ENCODE measurements at regions not wholly inside any gene's neighbourhood (a gene's known extent, or its start where the extent isn't known, plus 50 kb on each side); places are given as distances from the start of the nearest gene placed in this dataset.
"Not testable (repeated sequence)": the region's sequence is repeated elsewhere in the genome, so short reads cannot be mapped to it uniquely, and the experiment has no call there.

GRCh38 chr2:89236832-89237450 lies 545.5 kb downstream of the RPIA start:
- not testable (repeated sequence) for DNase-seq

- not testable (repeated sequence) for DNase-seq
Observed at GRCh38 chr2:89237783-89238182, 546.3 kb downstream of the RPIA start.

GRCh38 chr2:89243114-89243700 lies 551.7 kb downstream of the RPIA start:
- not testable (repeated sequence) for DNase-seq

- not testable (repeated sequence) for DNase-seq
Observed at GRCh38 chr2:89244407-89244806, 552.9 kb downstream of the RPIA start.

- not testable (repeated sequence) for DNase-seq
Observed at GRCh38 chr2:89245478-89245877, 554.0 kb downstream of the RPIA start.

DNA sequence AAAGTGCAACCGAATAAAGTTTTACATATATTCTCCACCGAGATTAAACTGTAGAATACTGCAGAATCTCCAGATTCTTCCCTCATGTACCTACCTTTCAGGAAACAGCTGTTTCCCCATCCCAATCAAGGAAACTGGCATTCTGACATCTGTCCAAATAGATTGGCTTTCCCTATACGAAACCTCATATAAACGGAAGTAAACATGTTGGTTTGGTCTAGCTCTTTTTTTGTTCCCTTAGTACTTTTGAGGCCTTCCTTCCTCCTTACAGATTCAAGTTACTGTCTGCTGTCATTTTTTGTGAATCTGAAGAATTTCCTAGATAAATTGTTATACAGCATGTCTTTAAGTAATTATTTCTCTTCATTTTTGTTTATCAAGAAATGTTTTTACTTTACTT lies 554.6 kb downstream of the RPIA start:
- DNase-seq, result not testable (repeated sequence)

GRCh38 chr2:89246620-89247019 lies 555.1 kb downstream of the RPIA start:
- not testable (repeated sequence) for DNase-seq

DNA sequence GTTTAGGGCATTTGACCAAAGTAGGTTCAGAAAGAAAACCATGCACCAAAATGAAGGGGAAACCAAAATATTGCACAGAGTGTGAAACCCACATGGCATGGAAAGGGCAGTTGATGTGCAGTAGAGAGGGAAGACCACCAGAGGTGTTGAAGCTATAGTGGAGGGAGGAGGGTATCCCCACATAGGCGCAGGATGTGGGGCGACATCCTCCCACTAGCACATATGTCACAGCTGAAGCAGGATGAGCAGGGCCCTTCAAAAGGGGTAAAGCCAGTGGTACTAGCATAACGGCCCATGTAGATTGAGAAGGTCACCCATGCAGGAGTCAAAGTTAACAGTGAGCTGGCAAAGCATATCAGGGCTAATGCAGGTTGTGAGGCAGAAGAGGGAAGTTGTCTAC lies 563.5 kb downstream of the RPIA start:
- not testable (repeated sequence) for DNase-seq

- not testable (repeated sequence) for DNase-seq
Observed at GRCh38 chr2:89273443-89273842, 582.0 kb downstream of the RPIA start.

DNA sequence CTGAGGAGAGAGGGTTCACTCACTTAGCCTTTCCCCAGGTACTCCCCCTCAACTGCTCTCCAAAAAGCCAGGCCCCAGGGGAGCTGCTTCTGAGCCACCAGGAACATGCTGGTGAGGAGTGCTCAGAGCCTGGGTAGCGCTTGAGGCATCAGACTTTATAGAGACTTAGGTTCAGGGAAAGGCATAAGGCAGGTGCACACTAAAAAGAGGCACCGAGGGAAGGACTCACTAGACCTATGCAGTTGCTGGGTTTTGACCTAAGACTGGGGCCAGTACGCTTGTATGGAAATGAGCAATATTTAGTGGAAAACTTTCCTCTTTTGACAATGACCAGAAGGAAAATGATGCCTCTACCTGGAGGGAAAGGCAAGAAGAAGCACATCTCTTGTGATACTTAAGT lies 589.1 kb downstream of the RPIA start:
- DNase-seq, result not testable (repeated sequence)

- DNase-seq, result not testable (repeated sequence)
Observed at GRCh38 chr2:89286448-89287080, 595.1 kb downstream of the RPIA start.

DNA sequence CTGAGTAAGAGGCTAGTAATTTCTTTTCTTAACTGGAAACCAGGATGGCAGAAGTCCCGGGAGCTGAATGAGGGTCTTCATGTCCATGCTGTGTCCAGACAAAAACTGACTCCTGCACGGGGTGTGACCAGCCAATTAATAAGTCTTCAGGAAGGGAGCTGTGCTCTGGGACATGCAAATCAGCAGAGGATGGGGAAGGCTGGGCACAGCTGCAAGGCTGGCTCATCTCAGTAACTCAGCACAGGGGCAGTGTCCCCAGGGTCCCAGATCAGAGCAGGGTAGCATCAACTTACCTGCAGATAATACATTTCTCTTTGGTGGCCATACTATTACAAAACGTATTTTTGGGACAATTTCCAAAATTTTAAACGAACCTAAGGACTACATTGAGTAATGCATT lies 595.6 kb downstream of the RPIA start:
- not testable (repeated sequence) for DNase-seq

DNA sequence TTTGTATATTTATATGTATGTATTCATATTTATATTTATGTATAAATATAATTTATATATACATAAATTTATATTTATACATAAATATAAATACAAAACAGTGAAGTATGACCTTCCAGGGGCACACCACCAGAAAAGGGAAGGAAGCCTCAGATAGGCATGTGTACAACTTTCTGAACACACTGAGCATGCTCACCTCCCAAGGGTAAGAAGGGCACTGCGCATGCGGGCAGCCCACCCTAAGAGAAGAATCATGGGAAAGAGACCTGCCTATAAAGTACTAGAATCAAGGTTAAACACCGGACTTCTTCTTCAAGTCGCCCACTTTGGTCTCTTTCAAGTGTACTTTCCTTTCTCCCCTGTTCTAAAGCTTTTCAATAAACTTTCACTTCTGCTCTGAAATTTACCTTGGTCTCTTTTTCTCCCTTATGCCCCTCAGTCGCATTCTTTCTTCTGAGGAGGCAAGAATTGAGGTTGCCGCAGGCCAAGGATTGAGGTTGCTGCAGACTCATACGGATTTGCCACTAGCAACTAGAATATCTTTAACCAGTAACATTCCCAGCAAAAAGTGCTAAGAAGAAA lies 600.3 kb downstream of the RPIA start:
- not testable (repeated sequence) for DNase-seq

DNA sequence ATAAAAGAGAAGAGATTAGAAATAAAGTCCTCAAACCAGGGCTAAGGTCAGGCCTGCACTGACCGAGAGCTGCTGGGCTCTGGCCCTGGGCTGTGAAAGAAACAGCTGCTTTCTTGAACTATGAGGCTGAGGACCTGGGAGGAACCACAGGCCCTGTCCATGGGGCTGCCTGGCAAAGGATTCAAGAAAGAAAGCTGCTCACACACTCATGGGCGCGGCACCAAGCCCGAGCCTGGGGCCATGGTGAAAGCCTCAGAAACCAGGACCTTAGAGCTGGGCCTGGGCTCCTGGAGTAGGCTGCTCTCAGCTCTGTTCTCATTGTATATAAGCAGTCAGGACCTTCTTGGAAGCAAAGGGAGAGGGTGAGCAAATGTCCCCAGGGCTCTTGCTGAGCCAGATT lies 601.9 kb downstream of the RPIA start:
- DNase-seq, result not testable (repeated sequence)

DNA sequence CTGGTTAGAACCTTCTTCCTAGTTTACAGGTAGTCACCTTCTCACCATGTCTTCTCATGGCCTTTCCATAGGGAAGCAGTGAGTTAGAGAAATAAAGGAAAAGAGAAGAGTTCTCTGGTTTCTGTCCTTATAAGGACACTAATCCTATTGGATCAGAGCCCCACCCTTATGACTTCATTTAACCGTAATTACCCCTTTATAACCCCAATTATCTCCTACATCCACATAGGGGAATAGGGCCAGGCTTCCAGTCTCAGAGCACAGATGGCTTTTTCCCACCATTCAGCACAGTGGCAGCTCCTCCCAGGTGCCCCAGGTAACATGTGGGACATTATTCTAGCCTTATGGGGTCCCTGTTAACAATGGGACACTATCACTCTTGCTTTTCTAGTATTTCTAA lies 602.9 kb downstream of the RPIA start:
- not testable (repeated sequence) for DNase-seq

DNA sequence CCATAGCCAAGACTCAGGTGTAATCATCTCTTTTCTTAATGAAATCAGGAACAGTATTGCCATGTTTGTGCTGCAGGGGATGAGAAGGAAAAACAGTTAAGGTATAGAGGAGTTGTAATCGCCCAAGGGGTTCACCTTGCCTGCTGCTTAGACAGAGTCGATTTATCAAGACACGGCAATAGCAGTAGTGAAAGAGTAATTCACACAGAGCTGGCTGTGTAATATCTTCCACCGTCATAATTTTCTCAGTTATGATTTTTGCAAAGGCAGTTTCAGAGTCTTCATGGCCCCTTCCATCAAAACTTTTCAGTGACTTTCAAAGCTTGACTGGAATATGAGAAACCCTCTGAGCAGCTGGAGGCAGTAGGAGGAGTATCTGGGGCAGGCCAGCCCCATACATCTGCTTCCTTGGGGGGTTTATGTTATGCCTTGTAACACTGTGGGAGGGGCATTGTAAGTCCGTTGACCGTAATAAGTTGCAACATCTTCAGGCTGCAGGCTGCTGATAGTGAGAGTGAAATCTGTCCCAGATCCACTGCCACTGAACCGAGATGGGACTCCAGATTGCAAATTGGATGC lies 605.4 kb downstream of the RPIA start:
- not testable (repeated sequence) for DNase-seq

- DNase-seq, result not testable (repeated sequence)
Observed at GRCh38 chr2:89299196-89299595, 607.7 kb downstream of the RPIA start.

DNA sequence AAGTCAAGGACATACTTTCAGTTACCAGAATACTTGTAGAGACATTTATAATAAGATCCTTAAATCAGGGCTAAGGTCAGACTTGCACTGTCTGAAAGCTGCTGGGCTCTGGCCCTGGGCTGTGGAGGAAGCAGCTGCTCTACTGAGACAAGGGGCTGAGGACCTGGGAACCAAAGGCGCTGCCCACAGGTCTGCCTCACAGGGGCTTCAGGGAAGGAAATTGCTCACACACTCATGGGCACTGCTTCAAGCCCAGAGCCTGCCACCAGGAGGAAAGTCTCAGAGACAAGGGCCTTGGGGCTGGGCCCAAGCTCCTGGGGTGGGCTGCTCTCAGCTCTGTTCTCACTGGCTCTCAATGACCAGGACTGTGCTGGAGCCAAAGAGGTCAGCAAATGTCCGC lies 614.1 kb downstream of the RPIA start:
- DNase-seq, result not testable (repeated sequence)

- DNase-seq, result not testable (repeated sequence)
Observed at GRCh38 chr2:89306869-89307637, 615.6 kb downstream of the RPIA start.

- not testable (repeated sequence) for DNase-seq
Observed at GRCh38 chr2:89318990-89319389, 627.5 kb downstream of the RPIA start.

DNA sequence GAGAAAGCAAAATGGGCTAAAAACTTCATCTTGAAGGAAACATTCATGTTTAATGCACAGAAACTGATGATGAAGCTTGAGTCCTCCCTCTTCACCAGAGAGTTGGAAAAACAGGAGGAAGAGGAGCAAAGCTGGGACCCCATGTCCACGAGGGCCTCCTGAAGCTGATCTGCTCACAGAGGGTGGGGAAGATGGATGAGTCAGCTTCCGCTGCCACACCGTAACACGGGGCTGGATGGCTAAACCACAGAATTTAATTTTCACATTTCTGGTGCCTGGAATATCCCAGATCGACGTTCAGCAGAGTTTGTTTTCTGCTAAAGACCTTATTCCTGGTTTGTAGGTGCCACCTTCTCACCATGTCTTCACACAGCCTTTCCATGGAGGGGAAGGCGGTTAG lies 634.4 kb downstream of the RPIA start:
- not testable (repeated sequence) for DNase-seq

GRCh38 chr2:89326455-89326854 lies 635.0 kb downstream of the RPIA start:
- not testable (repeated sequence) for DNase-seq

- not testable (repeated sequence) for DNase-seq
Observed at GRCh38 chr2:89328790-89329189, 637.3 kb downstream of the RPIA start.

Data from NCI-H2081 treated with DMSO at 0.1 percent for 48 hours (cell line).